Nephron (organoid): ENCODE measurements at regions not wholly inside any gene's neighbourhood (a gene's known extent, or its start where the extent isn't known, plus 50 kb on each side); places are given as distances from the start of the nearest gene placed in this dataset.

Source experiments
- H3K27ac Mint-ChIP-seq, 3 experiments: 2 replicates each; pipeline ENCODE4 v1.8.0; 2020; ENCODE audit warnings: mixed read lengths in 3 of 3, mild to moderate bottlenecking in 2 of 3, moderate library complexity in 1 of 3
- H3K27me3 Mint-ChIP-seq: 2 replicates; pipeline ENCODE4 v1.8.0; 2021; ENCODE audit warnings: low read depth, mild to moderate bottlenecking, moderate library complexity, mixed read lengths
- H3K36me3 Mint-ChIP-seq: 2 replicates; pipeline ENCODE4 v1.8.0; 2020; ENCODE audit warnings: low read depth, mixed read lengths
- H3K4me1 Mint-ChIP-seq: 2 replicates; pipeline ENCODE4 v1.8.0; 2020; ENCODE audit warnings: mixed read lengths
- H3K4me3 Mint-ChIP-seq, 3 experiments: 2 replicates each; pipeline ENCODE4 v1.8.0; 2020; ENCODE audit warnings: mild to moderate bottlenecking in 3 of 3, mixed read lengths in 3 of 3, moderate library complexity in 2 of 3
- H3K9me3 Mint-ChIP-seq: 2 replicates; pipeline ENCODE4 v1.8.0; 2020; ENCODE audit warnings: mixed read lengths
- TF ChIP-seq, protein P1 (sequence below), 3 experiments: fragments of 200-600 bp; sonication (generic); IDR thresholded peaks; one replicate each; pipeline ENCODE4 v1.5.0; 2021; ENCODE audit warnings: antibody characterized with exemption in 3 of 3; ENCODE audit not compliant: unreplicated experiment in 3 of 3

DNA sequence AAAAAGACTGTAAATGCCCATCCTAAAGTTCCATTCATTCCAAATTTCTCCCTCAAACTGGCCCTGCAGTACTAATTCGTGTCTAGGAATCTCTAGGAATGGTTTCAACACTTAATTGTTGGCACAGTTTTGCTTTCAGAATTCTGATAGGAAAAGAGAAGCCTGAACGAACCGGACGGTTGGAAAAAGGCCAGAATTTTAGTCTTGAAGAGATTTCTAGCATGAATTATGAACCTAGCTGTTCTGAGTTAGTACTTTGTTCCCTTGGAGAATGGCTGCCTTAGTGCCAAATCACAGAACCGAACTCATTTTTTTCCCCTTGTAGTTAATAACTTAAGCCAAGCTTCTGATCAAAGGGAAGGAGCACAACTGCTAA, 262.6 kb downstream of the ADAMTS20 start:
- H3K36me3 Mint-ChIP-seq: no peaks in the 10 kb centered on the region
- TF ChIP-seq, protein P1, sequence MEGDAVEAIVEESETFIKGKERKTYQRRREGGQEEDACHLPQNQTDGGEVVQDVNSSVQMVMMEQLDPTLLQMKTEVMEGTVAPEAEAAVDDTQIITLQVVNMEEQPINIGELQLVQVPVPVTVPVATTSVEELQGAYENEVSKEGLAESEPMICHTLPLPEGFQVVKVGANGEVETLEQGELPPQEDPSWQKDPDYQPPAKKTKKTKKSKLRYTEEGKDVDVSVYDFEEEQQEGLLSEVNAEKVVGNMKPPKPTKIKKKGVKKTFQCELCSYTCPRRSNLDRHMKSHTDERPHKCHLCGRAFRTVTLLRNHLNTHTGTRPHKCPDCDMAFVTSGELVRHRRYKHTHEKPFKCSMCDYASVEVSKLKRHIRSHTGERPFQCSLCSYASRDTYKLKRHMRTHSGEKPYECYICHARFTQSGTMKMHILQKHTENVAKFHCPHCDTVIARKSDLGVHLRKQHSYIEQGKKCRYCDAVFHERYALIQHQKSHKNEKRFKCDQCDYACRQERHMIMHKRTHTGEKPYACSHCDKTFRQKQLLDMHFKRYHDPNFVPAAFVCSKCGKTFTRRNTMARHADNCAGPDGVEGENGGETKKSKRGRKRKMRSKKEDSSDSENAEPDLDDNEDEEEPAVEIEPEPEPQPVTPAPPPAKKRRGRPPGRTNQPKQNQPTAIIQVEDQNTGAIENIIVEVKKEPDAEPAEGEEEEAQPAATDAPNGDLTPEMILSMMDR (IDR thresholded peaks at IDR 0.05; ENCODE audit: unreplicated experiment in 3 of 3): no peak
- peaks cover 70% of the 10 kb centered on the region for H3K4me1 Mint-ChIP-seq
- H3K27ac Mint-ChIP-seq: peak overlapping the region; percentile 89 to 95 (median 91)
- H3K4me3 Mint-ChIP-seq: peak overlapping the region in 2 of 3 experiments; percentile 4 to 32
- no peaks in the 10 kb centered on the region for H3K9me3 Mint-ChIP-seq
- no peaks in the 10 kb centered on the region for H3K27me3 Mint-ChIP-seq

DNA sequence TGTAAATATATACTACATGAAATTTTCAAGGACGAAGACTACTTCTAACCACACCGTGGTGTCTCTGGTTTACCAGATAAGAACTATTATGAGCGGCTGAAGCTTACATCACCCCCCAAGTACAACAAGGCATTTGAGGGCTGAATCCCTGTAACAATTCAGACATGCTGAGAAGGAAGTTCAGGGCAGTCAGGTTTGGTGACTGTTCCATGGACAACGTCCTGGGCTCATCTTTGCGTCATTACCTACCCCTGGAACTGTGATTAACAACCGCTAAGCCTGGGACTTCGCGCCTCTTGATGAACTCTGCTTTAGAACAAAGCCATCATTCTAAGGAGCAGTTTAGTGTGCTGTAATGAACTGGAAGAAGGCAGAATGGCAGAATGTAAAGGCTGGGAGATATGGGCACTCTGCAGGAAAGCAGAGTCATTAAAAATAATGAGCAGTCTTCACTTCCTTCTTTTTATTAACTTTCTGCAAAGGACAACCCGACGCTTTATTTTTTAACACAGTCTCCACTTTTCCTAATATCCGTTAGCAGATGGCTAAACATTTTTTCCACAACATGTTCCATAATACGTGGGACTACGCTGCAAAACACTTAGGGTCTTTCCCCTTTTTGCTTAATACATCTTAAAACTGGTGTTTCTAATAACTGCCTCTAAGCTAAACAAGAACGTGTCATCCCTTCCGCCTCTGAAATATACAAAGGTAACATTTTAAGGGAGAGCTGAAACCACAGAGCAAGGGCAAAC, 263.2 kb downstream of the ADAMTS20 start:
- H3K9me3 Mint-ChIP-seq: no peaks in the 10 kb centered on the region
- TF ChIP-seq, protein P1 (IDR thresholded peaks at IDR 0.05; ENCODE audit: unreplicated experiment in 3 of 3): no peak
- H3K4me3 Mint-ChIP-seq: peak overlapping the region in 2 of 3 experiments; percentile 4 to 32
- H3K4me1 Mint-ChIP-seq: peaks cover 73% of the 10 kb centered on the region
- peak overlapping the region; percentile 89 to 95 (median 91) for H3K27ac Mint-ChIP-seq
- no peaks in the 10 kb centered on the region for H3K27me3 Mint-ChIP-seq
- H3K36me3 Mint-ChIP-seq: no peaks in the 10 kb centered on the region

- Mint-ChIP-seq H3K9me3 (no peaks in the 10 kb centered on the region), H3K4me3 (peak overlapping the region in 2 of 3 experiments; percentile 0 to 5), H3K36me3 (no peaks in the 10 kb centered on the region), H3K27ac (peak overlapping the region; percentile 89 to 95 (median 91)), H3K27me3 (no peaks in the 10 kb centered on the region), H3K4me1 (peaks cover 77% of the 10 kb centered on the region)
- TF ChIP-seq, protein P1 (IDR thresholded peaks at IDR 0.05; ENCODE audit: unreplicated experiment in 3 of 3): no peak
Measured at GRCh38 chr12:43287706-43288383, 264.2 kb downstream of the ADAMTS20 start.

DNA sequence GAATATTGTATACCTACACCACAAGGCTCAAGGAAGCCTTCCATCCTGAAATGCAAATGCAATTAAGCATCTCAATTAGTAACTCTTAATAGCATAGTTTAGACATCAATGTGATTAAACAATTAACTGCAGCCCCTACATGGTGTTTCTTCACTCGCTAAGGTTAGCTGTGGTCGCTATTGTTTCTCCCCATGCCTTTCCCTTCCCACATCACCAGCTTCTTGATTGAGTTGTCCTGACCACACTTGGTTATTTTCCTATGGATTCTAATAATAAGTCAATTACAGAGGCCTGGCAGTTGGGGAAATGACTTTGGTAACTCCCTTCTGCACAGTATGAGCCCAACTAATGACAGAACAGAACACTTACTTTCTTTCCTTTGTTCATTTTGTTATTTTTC, 265.0 kb downstream of the ADAMTS20 start:
- H3K4me1 Mint-ChIP-seq: peaks cover 80% of the 10 kb centered on the region
- H3K9me3 Mint-ChIP-seq: no peaks in the 10 kb centered on the region
- peak overlapping the region; percentile 89 to 95 (median 91) for H3K27ac Mint-ChIP-seq
- TF ChIP-seq, protein P1 (IDR thresholded peaks at IDR 0.05; ENCODE audit: unreplicated experiment in 3 of 3): no peak
- no peaks in the 10 kb centered on the region for H3K36me3 Mint-ChIP-seq
- H3K27me3 Mint-ChIP-seq: no peaks in the 10 kb centered on the region
- H3K4me3 Mint-ChIP-seq: peak overlapping the region in 1 of 3 experiments; percentile 5

DNA sequence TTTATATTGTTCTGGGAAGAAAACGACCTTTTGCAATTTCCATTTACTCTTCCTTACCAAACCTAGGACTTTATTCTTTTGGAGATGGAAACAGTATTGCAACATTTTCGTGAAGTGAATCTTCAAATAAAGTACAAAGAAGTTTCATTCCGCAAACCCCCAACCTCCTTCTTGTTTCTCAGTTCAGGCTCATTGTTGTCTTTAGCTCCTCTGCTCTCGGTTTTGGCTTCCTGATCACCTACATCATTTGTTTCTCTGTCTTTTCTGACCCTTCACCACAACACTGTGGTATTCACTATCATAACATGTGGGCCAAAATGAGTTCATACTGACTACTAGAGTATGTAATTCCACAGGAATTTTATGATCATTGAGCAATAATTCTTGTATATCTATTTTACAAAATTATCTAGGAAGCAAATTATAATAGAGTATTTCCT, 266.8 kb downstream of the ADAMTS20 start:
- TF ChIP-seq, protein P1 (IDR thresholded peaks at IDR 0.05; ENCODE audit: unreplicated experiment in 3 of 3): no peak
- no peaks in the 10 kb centered on the region for H3K36me3 Mint-ChIP-seq
- H3K4me1 Mint-ChIP-seq: peaks cover 84% of the 10 kb centered on the region
- no peaks in the 10 kb centered on the region for H3K9me3 Mint-ChIP-seq
- peak overlapping the region; percentile 89 to 95 (median 91) for H3K27ac Mint-ChIP-seq
- H3K4me3 Mint-ChIP-seq: peak overlapping the region in 1 of 3 experiments; percentile 6
- H3K27me3 Mint-ChIP-seq: no peaks in the 10 kb centered on the region
